Gastrocnemius medialis (tissue), 4 donors: ENCODE measurements at regions not wholly inside any gene's neighbourhood (a gene's known extent, or its start where the extent isn't known, plus 50 kb on each side); places are given as distances from the start of the nearest gene placed in this dataset.

ENCODE experiments used
- CTCF ChIP-seq, 5 experiments: fragments of 450-650 bp in 3 of 5; fragments of 200-600 bp in 2 of 5; sonication (generic) in 2 of 5; IDR thresholded peaks in 4 of 5; conservative IDR thresholded peaks in 1 of 5; 1 replicate in 4 of 5; 2 replicates in 1 of 5; pipeline ENCODE4 v1.5.1; 2016 to 2019; ENCODE audit warnings: antibody characterized with exemption in 5 of 5, mild to moderate bottlenecking in 3 of 5, moderate library complexity in 3 of 5
- POLR2A ChIP-seq, 2 donors: fragments of 450-650 bp; IDR thresholded peaks; one replicate each; pipeline ENCODE4 v1.6.1; 2017; ENCODE audit warnings: antibody characterized with exemption in 2 of 2, mild to moderate bottlenecking in 2 of 2, moderate library complexity in 2 of 2

- TF ChIP-seq CTCF (IDR thresholded peaks at IDR 0.05 in 4 of 5, conservative IDR thresholded peaks at IDR 0.05 in 1 of 5) (no peak), POLR2A (IDR thresholded peaks at IDR 0.05) (no peak)
These were observed 423.0 kb downstream of the BRD1 start for GRCh38 chr22:49404576-49405241.
